ENCODE measurements at regions not wholly inside any gene's neighbourhood (a gene's known extent, or its start where the extent isn't known, plus 50 kb on each side); places are given as distances from the start of the nearest gene placed in this dataset.

GRCh38 chr5:63743096-63743798, 219.0 kb downstream of the HTR1A start:
- TF ChIP-seq, protein P1, sequence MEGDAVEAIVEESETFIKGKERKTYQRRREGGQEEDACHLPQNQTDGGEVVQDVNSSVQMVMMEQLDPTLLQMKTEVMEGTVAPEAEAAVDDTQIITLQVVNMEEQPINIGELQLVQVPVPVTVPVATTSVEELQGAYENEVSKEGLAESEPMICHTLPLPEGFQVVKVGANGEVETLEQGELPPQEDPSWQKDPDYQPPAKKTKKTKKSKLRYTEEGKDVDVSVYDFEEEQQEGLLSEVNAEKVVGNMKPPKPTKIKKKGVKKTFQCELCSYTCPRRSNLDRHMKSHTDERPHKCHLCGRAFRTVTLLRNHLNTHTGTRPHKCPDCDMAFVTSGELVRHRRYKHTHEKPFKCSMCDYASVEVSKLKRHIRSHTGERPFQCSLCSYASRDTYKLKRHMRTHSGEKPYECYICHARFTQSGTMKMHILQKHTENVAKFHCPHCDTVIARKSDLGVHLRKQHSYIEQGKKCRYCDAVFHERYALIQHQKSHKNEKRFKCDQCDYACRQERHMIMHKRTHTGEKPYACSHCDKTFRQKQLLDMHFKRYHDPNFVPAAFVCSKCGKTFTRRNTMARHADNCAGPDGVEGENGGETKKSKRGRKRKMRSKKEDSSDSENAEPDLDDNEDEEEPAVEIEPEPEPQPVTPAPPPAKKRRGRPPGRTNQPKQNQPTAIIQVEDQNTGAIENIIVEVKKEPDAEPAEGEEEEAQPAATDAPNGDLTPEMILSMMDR (IDR thresholded peaks at IDR 0.05 in 4 of 5, conservative IDR thresholded peaks at IDR 0.05 in 1 of 5): no peak
- TF ChIP-seq POLR2A (IDR thresholded peaks at IDR 0.05): no peak
